GM23248 (cell line): ENCODE measurements at regions not wholly inside any gene's neighbourhood (a gene's known extent, or its start where the extent isn't known, plus 50 kb on each side); places are given as distances from the start of the nearest gene placed in this dataset.

Experiments used
- DNase-seq: peaks from one replicate; pipeline ENCODE4 v3.0.0-alpha.2; 2015
- H2AFZ ChIP-seq: fragments of 200-600 bp; sonication (generic); 2 replicates; pipeline ENCODE4 v1.6.1; 2016; ENCODE audit warnings: antibody characterized with exemption
- H3F3A ChIP-seq: fragments of 200-600 bp; sonication (generic); 2 replicates; pipeline ENCODE4 v1.6.1; 2016; ENCODE audit warnings: mild to moderate bottlenecking, antibody characterized with exemption, mixed run types; ENCODE audit not compliant: insufficient read depth
- H3K27ac ChIP-seq: fragments of 200-600 bp; sonication (generic); 2 replicates; pipeline ENCODE4 v1.5.1; 2016; ENCODE audit warnings: mild to moderate bottlenecking
- H3K27me3 ChIP-seq: fragments of 200-600 bp; sonication (generic); replicated peaks from 2 replicates; pipeline ENCODE4 v1.6.1; 2016; ENCODE audit warnings: mild to moderate bottlenecking; ENCODE audit not compliant: insufficient read depth
- H3K36me3 ChIP-seq: fragments of 200-600 bp; sonication (generic); 2 replicates; pipeline ENCODE4 v1.6.1; 2016; ENCODE audit warnings: low read depth, mild to moderate bottlenecking
- H3K4me1 ChIP-seq: fragments of 200-600 bp; sonication (generic); 2 replicates; pipeline ENCODE4 v1.6.1; 2016; ENCODE audit warnings: mild to moderate bottlenecking; ENCODE audit not compliant: insufficient read depth
- H3K4me2 ChIP-seq: fragments of 200-600 bp; sonication (generic); one replicate; pipeline ENCODE4 v1.6.1; 2016; ENCODE audit warnings: mild to moderate bottlenecking; ENCODE audit not compliant: unreplicated experiment
- H3K4me3 ChIP-seq: fragments of 200-600 bp; sonication (generic); 2 replicates; pipeline ENCODE4 v1.5.1; 2016; ENCODE audit warnings: mild to moderate bottlenecking
- H3K79me2 ChIP-seq: fragments of 200-600 bp; sonication (generic); 2 replicates; pipeline ENCODE4 v1.6.1; 2016; ENCODE audit warnings: mild to moderate bottlenecking; ENCODE audit not compliant: insufficient read depth
- H3K9ac ChIP-seq: fragments of 200-600 bp; sonication (generic); 2 replicates; pipeline ENCODE4 v1.6.1; 2016; ENCODE audit warnings: mild to moderate bottlenecking
- H3K9me2 ChIP-seq: fragments of 200-600 bp; sonication (generic); 2 replicates; pipeline ENCODE4 v1.6.1; 2016; ENCODE audit warnings: mixed run types, mild to moderate bottlenecking, moderate library complexity; ENCODE audit not compliant: insufficient read depth
- H3K9me3 ChIP-seq: fragments of 200-600 bp; sonication (generic); one replicate; pipeline ENCODE4 v1.6.1; 2017; ENCODE audit warnings: low read depth
- H4K20me1 ChIP-seq: fragments of 200-600 bp; sonication (generic); 2 replicates; pipeline ENCODE4 v1.6.0; 2016; ENCODE audit not compliant: insufficient read depth
- EZH2 ChIP-seq: fragments of 200-600 bp; sonication (generic); IDR thresholded peaks from 2 replicates; pipeline ENCODE4 v1.6.1; 2018; ENCODE audit warnings: antibody characterized with exemption, mild to moderate bottlenecking; ENCODE audit not compliant: insufficient read depth, poor library complexity, severe bottlenecking
- EZH2phosphoT487 ChIP-seq: fragments of 200-600 bp; sonication (generic); IDR thresholded peaks from 2 replicates; pipeline ENCODE4 v1.6.1; 2018; ENCODE audit warnings: antibody characterized with exemption, moderate library complexity, mild to moderate bottlenecking, low read depth; ENCODE audit not compliant: insufficient read depth
- WGBS, 2 experiments: methylation state at CpG; one replicate each; pipeline ENCODE4 v1.1.6; 2015 to 2017; ENCODE audit warnings: low lambda C conversion rate in 2 of 2, low coverage in 1 of 2; ENCODE audit errors: missing lambda C conversion rate in 2 of 2; 5-methylcytosine and 5-hydroxymethylcytosine counted together
- in situ Hi-C: fragments of 300-500 bp; cut with MboI; formaldehyde crosslinking; loops from 2 replicates; pipeline ENCODE4 v1.15.0; 2020

DNA sequence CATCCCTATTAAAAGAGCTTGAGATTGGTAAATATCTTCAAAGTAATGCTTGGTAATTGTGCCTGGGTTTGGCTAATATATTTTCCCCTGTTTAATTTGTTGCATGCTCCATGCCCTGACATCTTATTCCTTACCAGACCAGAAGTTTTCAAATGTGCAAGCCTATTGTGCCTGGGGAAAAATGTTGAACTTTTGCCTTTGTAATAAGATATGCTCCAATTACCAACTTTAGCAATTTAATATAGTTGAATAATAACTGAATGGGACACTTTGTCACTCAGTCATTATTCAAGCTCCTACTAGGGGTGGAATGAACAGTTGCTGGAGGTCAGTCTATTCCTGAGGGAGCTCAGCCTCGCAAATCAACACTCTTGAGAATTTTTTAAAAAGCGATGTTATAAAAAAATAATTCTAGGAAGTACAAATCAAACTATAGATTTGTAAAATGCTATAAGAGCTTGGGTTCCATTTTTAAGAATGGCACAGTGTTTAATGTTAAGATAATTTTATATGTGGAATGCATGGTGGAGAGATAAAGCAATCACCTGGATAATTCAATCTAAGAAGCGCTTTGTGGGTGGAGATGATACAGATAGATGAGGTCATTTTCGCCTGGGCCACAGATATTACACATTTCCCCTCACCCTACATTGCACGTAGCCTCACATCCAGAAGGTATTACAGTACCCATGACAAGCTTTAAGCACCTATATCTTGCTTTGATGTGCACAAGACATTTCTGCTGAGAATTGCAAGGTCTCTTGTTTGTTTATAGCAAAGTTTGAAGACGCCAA lies 231.8 kb downstream of the PIK3R1 start:
- Histone ChIP-seq H3K27ac (no peak overlapping the region), H3K9ac (no peak overlapping the region), H3K9me3 (no peaks in the 10 kb centered on the region), H3K36me3 (no peaks in the 10 kb centered on the region), H4K20me1 (no peaks in the 10 kb centered on the region), H3K79me2 (no peaks in the 10 kb centered on the region), H3K4me3 (no peak overlapping the region), H2AFZ (no peak overlapping the region), H3K4me2 (no peak overlapping the region), H3K4me1 (peaks cover 7% of the 10 kb centered on the region; the same call in 1 of the 2 replicates), H3K27me3 (no peaks in the 10 kb centered on the region), H3F3A (0 out of 2 replicates have a peak, but pooled peaks cover 7% of the 10 kb centered on the region), H3K9me2 (no peaks in the 10 kb centered on the region)
- WGBS, 2 experiments = 90 to 91% methylated on average over 6 of the region's 6 CpGs
- in situ Hi-C loops = no loop called here
- no peak for DNase-seq
- no peak for TF ChIP-seq EZH2phosphoT487

- no peak overlapping the region for H3K27ac ChIP-seq
- H2AFZ ChIP-seq = 0 out of 2 replicates have a peak overlapping the region, but pooled peaks have one; percentile 15
- no peaks in the 10 kb centered on the region for H3K9me2 ChIP-seq
- no peak overlapping the region for H3K4me2 ChIP-seq
- DNase-seq = peak; percentile 55
- H3K9me3 ChIP-seq = no peaks in the 10 kb centered on the region
- 0 out of 2 replicates have a peak, but pooled peaks cover 2% of the 10 kb centered on the region for H3F3A ChIP-seq
- no peak overlapping the region for H3K4me3 ChIP-seq
- no peaks in the 10 kb centered on the region for H3K79me2 ChIP-seq
- no peaks in the 10 kb centered on the region for H3K36me3 ChIP-seq
- TF ChIP-seq EZH2 (no peak), EZH2phosphoT487 (no peak)
- peaks cover 10% of the 10 kb centered on the region for H3K4me1 ChIP-seq
- no peaks in the 10 kb centered on the region for H3K27me3 ChIP-seq
- in situ Hi-C loops = no loop called here
- no peaks in the 10 kb centered on the region for H4K20me1 ChIP-seq
- no peak overlapping the region for H3K9ac ChIP-seq
- 56 to 57% methylated on average over 3 of the region's 3 CpGs for WGBS, 2 experiments
These were observed 233.8 kb downstream of the PIK3R1 start for GRCh38 chr5:68449380-68449779.

GRCh38 chr5:68450245-68450852 lies 234.8 kb downstream of the PIK3R1 start:
- no peaks in the 10 kb centered on the region for H3K36me3 ChIP-seq
- no peak overlapping the region for H3K4me3 ChIP-seq
- H2AFZ ChIP-seq = peak overlapping the region; percentile 28; the same call in 1 of the 2 replicates
- no peak overlapping the region for H3K9ac ChIP-seq
- no peaks in the 10 kb centered on the region for H3F3A ChIP-seq
- peak; percentile 26 for DNase-seq
- H3K4me1 ChIP-seq = peaks cover 19% of the 10 kb centered on the region
- H3K9me3 ChIP-seq = no peaks in the 10 kb centered on the region
- WGBS, 2 experiments = 53 to 63% methylated on average over 5 of the region's 5 CpGs
- no peak overlapping the region for H3K27ac ChIP-seq
- in situ Hi-C loops = loop anchor here (25.0 kb wide), 1 partner anchor 512 kb away; no protein-coding TSS in a partner anchor
- H3K79me2 ChIP-seq = no peaks in the 10 kb centered on the region
- no peaks in the 10 kb centered on the region for H3K27me3 ChIP-seq
- no peaks in the 10 kb centered on the region for H4K20me1 ChIP-seq
- TF ChIP-seq EZH2 = no peak
- TF ChIP-seq EZH2phosphoT487 = no peak
- no peak overlapping the region for H3K4me2 ChIP-seq
- H3K9me2 ChIP-seq = no peaks in the 10 kb centered on the region

DNA sequence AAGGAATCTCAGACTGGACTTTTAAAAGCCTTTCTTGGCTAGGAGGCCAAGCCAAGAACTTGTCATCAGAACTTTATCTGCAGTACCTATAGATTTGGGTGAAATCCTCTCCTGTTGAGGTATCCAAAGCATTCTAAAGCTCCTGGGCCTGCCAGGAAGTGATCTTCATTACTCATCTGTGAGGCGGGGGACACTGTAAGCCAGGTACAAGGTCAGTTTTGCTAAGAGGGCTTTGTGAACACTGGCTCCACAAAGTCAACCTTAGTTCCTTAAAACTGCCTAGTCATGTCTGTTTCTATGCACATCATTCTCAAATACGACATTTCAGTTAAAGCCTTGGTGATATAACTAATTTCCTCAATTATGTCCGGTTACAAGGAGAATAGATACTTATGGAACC lies 236.7 kb downstream of the PIK3R1 start:
- Histone ChIP-seq H3K79me2 (no peaks in the 10 kb centered on the region), H3F3A (0 out of 2 replicates have a peak, but pooled peaks cover 6% of the 10 kb centered on the region), H3K36me3 (no peaks in the 10 kb centered on the region), H3K4me1 (peaks cover 37% of the 10 kb centered on the region), H3K9me3 (no peaks in the 10 kb centered on the region), H3K9ac (no peak overlapping the region), H3K27me3 (no peaks in the 10 kb centered on the region), H3K4me3 (no peak overlapping the region), H2AFZ (no peak overlapping the region), H3K9me2 (no peaks in the 10 kb centered on the region), H3K4me2 (no peak overlapping the region), H3K27ac (no peak overlapping the region), H4K20me1 (no peaks in the 10 kb centered on the region)
- 86 to 94% methylated on average over 3 of the region's 3 CpGs for WGBS, 2 experiments
- no peak for DNase-seq
- TF ChIP-seq EZH2 (no peak), EZH2phosphoT487 (no peak)
- in situ Hi-C loops = loop anchor here (25.0 kb wide), 1 partner anchor 510 kb away; no protein-coding TSS in a partner anchor
